H1 (cell line): ENCODE measurements at regions not wholly inside any gene's neighbourhood (a gene's known extent, or its start where the extent isn't known, plus 50 kb on each side); places are given as distances from the start of the nearest gene placed in this dataset.

Source experiments
- NANOG ChIP-seq: IDR thresholded peaks from 2 replicates; pipeline ENCODE4 v1.6.1; 2011; ENCODE audit warnings: low read length, low read depth, mild to moderate bottlenecking, inconsistent platforms; ENCODE audit not compliant: insufficient read depth, poor library complexity, severe bottlenecking
- TF ChIP-seq, protein P1 (sequence below): IDR thresholded peaks from 2 replicates; pipeline ENCODE4 v1.6.1; 2012; ENCODE audit warnings: inconsistent platforms

DNA sequence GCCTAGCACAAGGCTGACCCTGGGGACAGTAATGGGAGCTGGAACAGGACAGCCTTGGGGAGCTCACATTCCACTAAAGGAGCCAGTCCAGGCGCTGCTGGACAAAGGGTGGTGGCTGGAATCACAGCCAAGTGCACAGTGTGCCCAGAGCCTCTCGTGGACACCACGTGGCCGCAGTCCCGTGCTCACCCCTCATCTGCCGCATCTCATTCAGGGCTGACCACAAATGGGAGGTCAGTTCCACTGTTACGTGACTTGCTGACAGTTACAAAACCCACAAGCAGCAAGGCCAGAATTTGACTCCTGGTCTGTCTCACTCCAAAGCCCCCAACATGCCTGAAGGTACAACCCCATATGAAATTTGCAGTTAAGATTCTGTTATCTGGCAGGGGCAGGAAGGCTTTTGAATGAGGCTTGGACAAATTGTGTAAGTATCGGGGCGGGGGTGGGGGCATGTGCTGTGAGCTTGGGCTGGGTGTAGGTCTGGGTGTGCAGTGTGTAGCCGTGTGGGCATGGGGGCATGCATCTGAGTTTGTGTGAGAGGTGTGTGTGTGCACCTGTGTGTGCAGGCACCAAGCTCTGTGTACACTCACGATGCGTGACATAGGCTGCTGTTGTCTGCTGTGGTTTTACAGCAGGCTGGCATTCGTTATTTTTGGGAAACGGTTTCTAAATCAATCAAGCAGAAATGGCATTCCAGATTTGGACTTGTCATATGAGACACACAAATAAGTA, 301.7 kb downstream of the BRD1 start (continued):
- TF ChIP-seq, protein P1, sequence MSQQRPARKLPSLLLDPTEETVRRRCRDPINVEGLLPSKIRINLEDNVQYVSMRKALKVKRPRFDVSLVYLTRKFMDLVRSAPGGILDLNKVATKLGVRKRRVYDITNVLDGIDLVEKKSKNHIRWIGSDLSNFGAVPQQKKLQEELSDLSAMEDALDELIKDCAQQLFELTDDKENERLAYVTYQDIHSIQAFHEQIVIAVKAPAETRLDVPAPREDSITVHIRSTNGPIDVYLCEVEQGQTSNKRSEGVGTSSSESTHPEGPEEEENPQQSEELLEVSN, result no peak
- no peak for TF ChIP-seq NANOG
